GM23338 (cell line): ENCODE measurements at regions not wholly inside any gene's neighbourhood (a gene's known extent, or its start where the extent isn't known, plus 50 kb on each side); places are given as distances from the start of the nearest gene placed in this dataset.

Experiments
- ATAC-seq: fragments of 200-7000 bp; cut with Tn5 transposase; 3 replicates; pipeline ENCODE4 v1.9.1; 2020
- DNase-seq: peaks from one replicate; pipeline ENCODE4 v3.0.0-alpha.2; 2015; ENCODE audit warnings: low spot score
- H2AFZ ChIP-seq: fragments of 200-600 bp; sonication (generic); 2 replicates; pipeline ENCODE4 v1.8.0; 2016; ENCODE audit warnings: antibody characterized with exemption, mild to moderate bottlenecking, moderate library complexity
- H3F3A ChIP-seq: fragments of 200-600 bp; sonication (generic); replicated peaks from 2 replicates; pipeline ENCODE4 v1.8.0; 2017; ENCODE audit warnings: antibody characterized with exemption, mixed run types, low read depth
- H3K27ac ChIP-seq: fragments of 200-600 bp; sonication (generic); 2 replicates; pipeline ENCODE4 v1.6.1; 2016; ENCODE audit warnings: low read depth
- H3K27me3 ChIP-seq: fragments of 200-600 bp; sonication (generic); 2 replicates; pipeline ENCODE4 v1.8.0; 2016; ENCODE audit warnings: mild to moderate bottlenecking, mixed run types, moderate library complexity; ENCODE audit not compliant: insufficient read depth
- H3K36me3 ChIP-seq: fragments of 200-600 bp; sonication (generic); 2 replicates; pipeline ENCODE4 v1.8.0; 2016; ENCODE audit warnings: mild to moderate bottlenecking; ENCODE audit not compliant: insufficient read depth
- H3K4me1 ChIP-seq: fragments of 200-600 bp; sonication (generic); 2 replicates; pipeline ENCODE4 v1.8.0; 2016; ENCODE audit warnings: mild to moderate bottlenecking, moderate library complexity; ENCODE audit not compliant: insufficient read depth
- H3K4me2 ChIP-seq: fragments of 200-600 bp; sonication (generic); 2 replicates; pipeline ENCODE4 v1.7.1; 2017; ENCODE audit warnings: mixed run types
- H3K4me3 ChIP-seq: fragments of 200-600 bp; sonication (generic); 2 replicates; pipeline ENCODE4 v1.6.1; 2016; ENCODE audit warnings: mixed run types
- H3K79me2 ChIP-seq: fragments of 200-600 bp; sonication (generic); replicated peaks from 2 replicates; pipeline ENCODE4 v1.8.0; 2017; ENCODE audit warnings: mild to moderate bottlenecking; ENCODE audit not compliant: insufficient read depth
- H3K9me2 ChIP-seq: fragments of 200-600 bp; sonication (generic); 2 replicates; pipeline ENCODE4 v1.8.0; 2017; ENCODE audit not compliant: insufficient read depth
- H4K20me1 ChIP-seq: fragments of 200-600 bp; sonication (generic); replicated peaks from 2 replicates; pipeline ENCODE4 v1.8.0; 2017; ENCODE audit warnings: mild to moderate bottlenecking; ENCODE audit not compliant: insufficient read depth
- H3K27ac Mint-ChIP-seq: 2 replicates; pipeline ENCODE4 v1.8.0; 2020; ENCODE audit warnings: inconsistent platforms, mild to moderate bottlenecking, moderate library complexity, mixed read lengths
- H3K27me3 Mint-ChIP-seq: 3 replicates; pipeline ENCODE4 v1.8.0; 2022; ENCODE audit warnings: low read depth, mild to moderate bottlenecking, moderate library complexity, mixed read lengths, inconsistent platforms; ENCODE audit not compliant: insufficient read depth, poor library complexity
- H3K36me3 Mint-ChIP-seq: 3 replicates; pipeline ENCODE4 v1.8.0; 2021; ENCODE audit warnings: low read depth, mild to moderate bottlenecking, inconsistent platforms, moderate library complexity, mixed read lengths
- H3K4me1 Mint-ChIP-seq: 3 replicates; pipeline ENCODE4 v1.8.0; 2020; ENCODE audit warnings: mild to moderate bottlenecking, inconsistent platforms, mixed read lengths
- H3K4me3 Mint-ChIP-seq: 3 replicates; pipeline ENCODE4 v1.8.0; 2021; ENCODE audit warnings: moderate library complexity, mild to moderate bottlenecking, inconsistent platforms, mixed read lengths
- H3K9me3 Mint-ChIP-seq: 3 replicates; pipeline ENCODE4 v1.8.0; 2020; ENCODE audit warnings: moderate library complexity, mild to moderate bottlenecking, inconsistent platforms, mixed read lengths
- CREB1 ChIP-seq: fragments of 250-450 bp; sonication (Bioruptor Pico); IDR thresholded peaks from 2 replicates; pipeline ENCODE4 v1.5.0; 2020; ENCODE audit warnings: low read depth, mild to moderate bottlenecking, moderate library complexity
- EZH2phosphoT487 ChIP-seq: fragments of 200-600 bp; sonication (generic); IDR thresholded peaks from one replicate; pipeline ENCODE4 v1.8.1; 2018; ENCODE audit warnings: antibody characterized with exemption; ENCODE audit not compliant: unreplicated experiment
- JUNB ChIP-seq: IDR thresholded peaks from one replicate; pipeline ENCODE4 v1.6.1; 2016; ENCODE audit warnings: antibody characterized with exemption; ENCODE audit not compliant: unreplicated experiment
- NANOG ChIP-seq: IDR thresholded peaks from 2 replicates; pipeline ENCODE4 v1.6.1; 2016; ENCODE audit warnings: antibody characterized with exemption, borderline replicate concordance
- ZNF114 ChIP-seq: fragments of 250-450 bp; sonication (Bioruptor Pico); IDR thresholded peaks from 2 replicates; pipeline ENCODE4 v1.5.0; 2020; ENCODE audit warnings: mild to moderate bottlenecking, moderate library complexity
- TF ChIP-seq, protein P1 (sequence below), 2 experiments: fragments of 200-600 bp in 1 of 2; sonication (generic) in 1 of 2; conservative IDR thresholded peaks; 2 replicates each; pipeline versions ENCODE4 v1.5.1 to v1.6.1; 2016 to 2017; ENCODE audit warnings: antibody characterized with exemption in 2 of 2, low read depth in 2 of 2, mild to moderate bottlenecking in 2 of 2, moderate library complexity in 1 of 2

DNA sequence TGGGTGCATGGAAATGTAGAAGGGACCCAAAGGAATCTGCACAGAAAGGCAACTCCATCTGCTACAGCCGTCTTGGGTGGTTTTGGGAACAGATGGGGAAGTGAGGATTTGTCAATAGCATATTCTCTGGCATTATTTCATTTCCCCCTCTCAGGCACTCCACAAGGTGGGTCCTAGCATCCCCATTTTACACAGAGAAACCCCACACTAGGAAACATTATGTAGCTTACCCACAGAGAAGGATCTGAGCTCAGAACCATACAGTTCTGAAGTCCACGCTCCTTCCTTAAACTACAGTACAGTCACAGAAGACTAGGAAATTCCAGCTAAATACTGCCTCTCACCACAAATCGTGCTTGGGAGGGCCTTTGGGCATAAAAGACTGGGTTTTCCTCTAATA lies 61.2 kb upstream of the CTNNB1 start (continued):
- TF ChIP-seq ZNF114 (CRISPR knock-in tag): no peak
- no peak for TF ChIP-seq EZH2phosphoT487

DNA sequence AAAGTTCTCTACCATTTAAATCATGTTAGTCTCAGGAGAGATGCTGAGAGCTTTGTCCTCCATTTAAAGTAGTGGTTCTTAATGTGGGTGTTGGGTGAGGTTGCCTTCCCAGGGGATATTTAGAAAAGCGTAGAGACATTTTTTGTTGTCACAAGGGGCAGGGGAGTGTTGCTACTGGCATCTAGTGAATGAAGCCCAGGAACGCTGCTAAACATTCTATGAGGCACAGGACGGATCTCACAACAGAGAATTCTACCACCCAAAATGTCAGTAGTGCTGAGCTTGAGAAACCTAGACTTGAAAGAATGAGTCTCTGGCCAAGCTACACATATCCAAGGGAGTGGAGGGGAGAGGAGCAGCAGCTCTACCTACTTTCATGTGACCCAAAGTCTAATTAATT lies 60.7 kb upstream of the CTNNB1 start:
- Mint-ChIP-seq H3K9me3 (no peaks in the 10 kb centered on the region), H3K4me1 (peaks cover 6% of the 10 kb centered on the region; the same call in 2 of the 3 replicates), H3K4me3 (no peak overlapping the region), H3K27me3 (peaks cover 2% of the 10 kb centered on the region), H3K27ac (no peak overlapping the region), H3K36me3 (no peaks in the 10 kb centered on the region; the same call in 2 of the 3 replicates)
- no peak overlapping the region for H2AFZ ChIP-seq
- H3K4me2 ChIP-seq: no peak overlapping the region
- H3K4me1 ChIP-seq: no peaks in the 10 kb centered on the region
- peaks cover 15% of the 10 kb centered on the region; the same call in 1 of the 2 replicates for H3K9me2 ChIP-seq
- DNase-seq: no peak
- no peaks in the 10 kb centered on the region for H3K79me2 ChIP-seq
- no peak for ATAC-seq
- TF ChIP-seq CREB1 (CRISPR knock-in tag) (no peak), NANOG (no peak)
- TF ChIP-seq, protein P1, sequence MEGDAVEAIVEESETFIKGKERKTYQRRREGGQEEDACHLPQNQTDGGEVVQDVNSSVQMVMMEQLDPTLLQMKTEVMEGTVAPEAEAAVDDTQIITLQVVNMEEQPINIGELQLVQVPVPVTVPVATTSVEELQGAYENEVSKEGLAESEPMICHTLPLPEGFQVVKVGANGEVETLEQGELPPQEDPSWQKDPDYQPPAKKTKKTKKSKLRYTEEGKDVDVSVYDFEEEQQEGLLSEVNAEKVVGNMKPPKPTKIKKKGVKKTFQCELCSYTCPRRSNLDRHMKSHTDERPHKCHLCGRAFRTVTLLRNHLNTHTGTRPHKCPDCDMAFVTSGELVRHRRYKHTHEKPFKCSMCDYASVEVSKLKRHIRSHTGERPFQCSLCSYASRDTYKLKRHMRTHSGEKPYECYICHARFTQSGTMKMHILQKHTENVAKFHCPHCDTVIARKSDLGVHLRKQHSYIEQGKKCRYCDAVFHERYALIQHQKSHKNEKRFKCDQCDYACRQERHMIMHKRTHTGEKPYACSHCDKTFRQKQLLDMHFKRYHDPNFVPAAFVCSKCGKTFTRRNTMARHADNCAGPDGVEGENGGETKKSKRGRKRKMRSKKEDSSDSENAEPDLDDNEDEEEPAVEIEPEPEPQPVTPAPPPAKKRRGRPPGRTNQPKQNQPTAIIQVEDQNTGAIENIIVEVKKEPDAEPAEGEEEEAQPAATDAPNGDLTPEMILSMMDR (conservative IDR thresholded peaks at IDR 0.05; ENCODE audit: low read depth in 2 of 2): no peak
- no peaks in the 10 kb centered on the region for H4K20me1 ChIP-seq
- no peak overlapping the region for H3K4me3 ChIP-seq
- no peaks in the 10 kb centered on the region for H3K27me3 ChIP-seq
- H3F3A ChIP-seq: no peaks in the 10 kb centered on the region
- no peaks in the 10 kb centered on the region for H3K36me3 ChIP-seq
- H3K27ac ChIP-seq: no peak overlapping the region

DNA sequence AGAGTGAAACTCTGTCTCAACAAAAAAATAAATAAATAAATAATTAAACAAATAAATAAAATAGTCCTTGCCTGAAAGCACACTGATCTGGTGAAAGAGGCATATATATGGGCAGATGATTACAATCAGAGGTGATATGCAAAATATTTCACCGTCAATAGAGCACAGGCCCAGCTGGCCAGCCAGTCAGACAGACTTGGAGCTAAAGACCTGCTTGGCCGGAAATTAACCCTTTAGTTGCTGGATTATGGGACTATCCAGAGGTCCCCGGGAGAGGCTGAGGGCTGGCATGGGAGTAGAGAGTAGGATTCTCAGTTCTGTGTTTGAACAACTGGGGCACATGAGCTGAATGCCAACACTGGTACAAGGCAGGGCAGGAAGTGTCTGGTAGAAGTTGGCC lies 59.1 kb upstream of the CTNNB1 start:
- Mint-ChIP-seq H3K27me3 (peaks cover 2% of the 10 kb centered on the region), H3K4me3 (no peak overlapping the region), H3K36me3 (no peaks in the 10 kb centered on the region), H3K9me3 (no peaks in the 10 kb centered on the region), H3K27ac (no peak overlapping the region), H3K4me1 (peaks cover 6% of the 10 kb centered on the region; the same call in 2 of the 3 replicates)
- no peak for ATAC-seq
- no peaks in the 10 kb centered on the region for H3F3A ChIP-seq
- H2AFZ ChIP-seq: no peak overlapping the region
- H3K4me2 ChIP-seq: no peak overlapping the region
- DNase-seq: peak; percentile 15
- peaks cover 15% of the 10 kb centered on the region; the same call in 1 of the 2 replicates for H3K9me2 ChIP-seq
- H3K79me2 ChIP-seq: no peaks in the 10 kb centered on the region
- H3K4me1 ChIP-seq: no peaks in the 10 kb centered on the region
- no peaks in the 10 kb centered on the region for H3K36me3 ChIP-seq
- H3K4me3 ChIP-seq: no peak overlapping the region
- H3K27me3 ChIP-seq: no peaks in the 10 kb centered on the region
- TF ChIP-seq JUNB (no peak), CREB1 (CRISPR knock-in tag) (no peak)
- TF ChIP-seq, protein P1 (conservative IDR thresholded peaks at IDR 0.05; ENCODE audit: low read depth in 2 of 2): no peak
- H3K27ac ChIP-seq: no peak overlapping the region
- H4K20me1 ChIP-seq: no peaks in the 10 kb centered on the region
